Ecto neural progenitor cell (in vitro differentiated cells): ENCODE measurements at regions not wholly inside any gene's neighbourhood (a gene's known extent, or its start where the extent isn't known, plus 50 kb on each side); places are given as distances from the start of the nearest gene placed in this dataset.

Source experiments
- DNase-seq: peaks from one replicate; pipeline ENCODE4 v3.0.0-alpha.2; 2018; ENCODE audit warnings: low spot score

DNA sequence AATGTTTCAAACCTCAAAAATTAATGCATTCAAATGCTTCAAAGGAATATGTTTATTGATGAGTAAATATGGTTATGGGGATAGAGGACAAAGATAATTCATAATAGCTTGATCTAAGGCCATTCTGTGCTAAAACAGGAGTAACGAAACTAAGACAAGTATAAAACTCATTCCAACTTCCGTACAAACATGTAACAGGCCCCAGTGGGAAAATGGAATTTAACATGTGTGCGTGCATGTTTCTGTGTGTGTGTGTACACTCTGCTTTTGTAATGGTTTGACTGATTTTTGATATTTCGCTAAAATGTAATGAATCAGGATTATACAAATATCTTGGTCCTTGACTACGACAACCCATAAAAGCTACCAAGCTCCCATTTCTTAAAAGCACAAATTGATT, 91.0 kb downstream of the KLF12 start:
- no peak for DNase-seq

DNA sequence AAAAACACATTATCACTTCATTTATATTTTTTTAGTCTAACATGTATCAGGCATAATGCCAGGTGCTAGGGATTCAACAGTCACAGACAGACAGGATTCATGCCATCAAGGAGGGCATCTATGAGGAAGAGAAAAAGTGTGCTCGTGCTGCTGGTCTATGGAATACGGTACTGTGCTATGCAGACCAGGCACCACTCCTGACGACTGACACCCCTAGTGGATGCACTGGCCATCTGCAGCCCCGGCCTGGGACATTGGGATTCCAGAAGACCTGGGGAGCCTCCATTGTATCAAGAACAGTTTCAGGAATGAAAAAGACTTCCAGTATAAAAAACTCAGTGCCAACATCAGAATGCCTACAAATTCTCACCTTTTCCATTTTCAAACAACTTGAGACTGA, 94.0 kb downstream of the KLF12 start:
- peak; percentile 81 for DNase-seq

DNA sequence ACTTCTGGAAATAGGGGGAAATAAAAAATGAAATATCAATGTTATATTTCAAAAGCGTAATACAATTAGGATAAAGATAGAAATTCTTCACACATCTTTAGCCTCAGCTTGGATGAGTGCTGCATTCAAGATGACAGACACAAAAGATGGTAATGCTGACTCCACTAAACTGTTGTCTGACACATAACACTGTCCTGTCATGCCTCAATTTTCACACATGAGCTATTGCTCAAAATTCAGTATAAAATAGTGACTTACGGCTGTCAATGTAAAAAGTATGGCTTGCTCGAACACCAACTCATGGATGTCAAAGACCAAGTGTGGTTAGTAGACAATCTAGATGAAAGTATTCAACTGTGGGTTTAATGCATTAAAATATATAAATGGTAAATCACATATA, 94.5 kb downstream of the KLF12 start:
- DNase-seq: no peak

DNA sequence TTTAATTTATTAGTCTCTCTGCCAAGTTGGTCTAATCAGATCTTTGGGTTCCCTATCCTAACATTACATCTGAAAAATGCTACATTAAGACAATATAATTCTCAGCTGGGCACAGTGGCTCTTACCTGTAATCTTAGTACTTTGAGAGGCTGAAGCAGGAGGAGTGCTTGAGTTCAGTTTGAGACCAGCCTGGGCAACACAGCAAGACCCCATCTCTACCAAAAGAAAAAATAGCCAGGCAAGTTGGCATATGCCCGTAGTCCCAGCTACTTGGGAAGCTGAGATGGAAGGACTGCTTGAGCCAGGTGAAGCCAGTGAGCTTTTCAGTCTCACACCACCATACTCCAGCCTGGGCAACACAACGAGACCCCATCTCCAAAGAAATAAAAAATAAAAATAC, 95.0 kb downstream of the KLF12 start:
- DNase-seq: no peak

DNA sequence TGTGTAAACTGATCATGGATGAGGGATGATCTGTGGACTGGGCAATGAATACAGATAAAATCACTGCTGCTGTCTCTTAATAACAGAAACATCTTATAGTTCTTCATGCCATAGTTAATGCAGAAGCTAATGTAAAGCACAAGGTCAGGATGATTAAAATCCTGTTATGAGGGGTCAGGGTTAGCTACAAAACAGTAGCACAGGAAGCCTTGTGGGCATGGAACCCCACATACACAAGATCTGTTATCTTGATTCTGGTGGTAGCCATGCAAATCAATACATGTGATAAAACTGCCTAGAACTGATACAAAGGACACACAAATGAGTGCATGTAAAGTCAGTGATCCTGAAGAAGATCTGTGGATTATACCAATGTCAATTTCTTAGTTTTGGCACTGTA, 96.4 kb downstream of the KLF12 start:
- DNase-seq: no peak

DNA sequence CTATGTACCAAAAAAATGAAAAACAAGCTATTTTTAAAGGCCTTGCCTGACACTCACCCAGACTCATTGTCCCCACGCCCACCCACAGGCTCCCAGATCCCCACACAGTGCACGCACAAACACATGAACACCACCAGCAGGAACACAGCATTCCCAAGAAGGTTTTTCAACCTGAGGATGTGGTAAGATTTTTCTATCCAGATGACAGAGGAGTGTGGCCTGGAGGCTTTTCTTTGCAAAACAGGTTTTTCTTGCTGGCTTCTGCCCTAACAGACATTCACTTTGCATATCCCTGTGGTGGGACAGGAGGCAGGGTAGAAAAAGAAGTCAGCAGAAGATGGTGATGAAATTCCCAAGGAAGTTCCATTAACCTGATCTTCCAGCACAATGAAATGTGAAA, 97.8 kb downstream of the KLF12 start:
- DNase-seq: no peak

DNA sequence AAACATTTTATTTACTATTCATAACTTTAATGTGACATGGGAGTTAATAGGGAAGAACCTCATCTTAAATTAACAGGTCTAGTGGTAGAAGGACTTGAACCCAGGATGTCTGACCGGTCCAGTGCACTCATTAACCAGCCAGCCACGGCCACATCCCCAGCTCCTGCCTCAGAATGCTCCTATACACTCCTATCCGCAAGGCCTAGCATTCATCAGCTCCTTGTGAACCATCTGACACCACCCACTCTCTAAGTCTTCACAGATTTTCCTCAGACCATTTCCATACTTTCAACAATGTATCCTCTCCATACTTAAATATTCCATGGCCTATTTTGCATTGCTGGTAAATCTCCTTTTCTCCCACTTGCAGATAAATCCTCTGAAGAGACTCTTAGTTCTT, 98.3 kb downstream of the KLF12 start:
- DNase-seq: no peak

DNA sequence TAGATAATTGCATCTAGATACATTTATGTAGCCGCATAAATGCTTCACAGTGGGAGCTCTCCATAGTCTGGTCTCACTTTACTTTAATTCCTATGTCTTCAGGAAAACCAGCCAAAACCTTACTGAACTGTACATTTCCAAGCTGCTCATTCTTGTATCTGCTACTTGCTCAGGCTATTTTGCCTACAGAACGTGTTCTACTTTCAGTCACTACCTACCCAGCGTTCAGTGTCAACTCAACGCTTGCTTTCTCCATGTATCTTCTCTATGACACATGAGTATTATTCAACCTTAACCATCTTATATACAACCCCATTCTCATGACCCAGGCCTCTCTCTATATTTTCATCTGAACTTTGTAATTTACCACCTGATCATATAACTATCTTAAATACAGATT, 101.9 kb downstream of the KLF12 start:
- DNase-seq: no peak

DNA sequence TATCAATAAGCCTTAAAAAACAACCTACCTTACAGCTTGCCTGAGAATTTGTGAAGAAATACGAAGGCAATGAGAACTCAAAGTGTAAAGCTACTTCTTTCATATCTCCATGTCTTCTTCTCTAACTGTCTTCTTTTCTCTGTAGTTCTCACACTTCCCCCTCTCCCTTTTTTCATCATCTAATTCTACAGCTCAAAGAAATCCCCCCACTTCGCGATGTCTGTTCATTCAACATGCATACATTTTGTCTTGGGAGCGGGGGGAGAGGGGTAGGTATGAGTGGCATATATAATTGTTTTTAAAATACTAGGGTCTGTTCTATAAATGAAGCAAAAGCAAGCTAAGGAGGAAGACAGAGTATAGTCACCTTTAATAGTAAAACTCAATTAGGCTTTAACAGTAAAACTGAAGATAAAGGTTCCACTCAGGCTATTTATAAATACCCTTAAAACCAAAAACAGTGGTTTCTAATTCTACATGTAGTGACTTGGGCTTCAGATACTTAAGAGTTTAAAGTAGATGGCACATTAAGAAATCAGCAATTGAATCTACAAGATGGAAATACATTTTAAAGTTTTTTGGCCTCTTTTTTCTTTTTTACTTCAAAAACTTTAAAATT, 106.9 kb downstream of the KLF12 start:
- no peak for DNase-seq

DNA sequence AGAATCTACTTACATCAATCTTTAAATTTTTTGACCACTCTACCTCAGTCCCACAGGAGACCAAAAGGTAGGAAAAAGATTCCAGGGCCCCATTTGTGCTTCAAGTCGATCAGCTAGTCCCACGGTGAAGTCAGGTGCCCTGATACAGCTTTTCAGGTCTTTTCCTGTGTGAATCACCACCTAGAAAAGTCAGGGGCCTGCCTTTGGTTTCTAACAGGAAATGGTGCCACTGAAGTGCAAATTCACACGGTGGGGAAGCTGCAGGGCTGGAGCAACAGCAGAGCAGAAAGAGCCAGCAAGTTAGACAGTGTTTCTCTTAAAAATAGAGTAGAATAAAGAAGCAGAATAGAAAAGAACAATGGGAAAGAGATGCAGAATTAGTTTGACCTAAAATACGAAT, 107.5 kb downstream of the KLF12 start:
- no peak for DNase-seq

DNA sequence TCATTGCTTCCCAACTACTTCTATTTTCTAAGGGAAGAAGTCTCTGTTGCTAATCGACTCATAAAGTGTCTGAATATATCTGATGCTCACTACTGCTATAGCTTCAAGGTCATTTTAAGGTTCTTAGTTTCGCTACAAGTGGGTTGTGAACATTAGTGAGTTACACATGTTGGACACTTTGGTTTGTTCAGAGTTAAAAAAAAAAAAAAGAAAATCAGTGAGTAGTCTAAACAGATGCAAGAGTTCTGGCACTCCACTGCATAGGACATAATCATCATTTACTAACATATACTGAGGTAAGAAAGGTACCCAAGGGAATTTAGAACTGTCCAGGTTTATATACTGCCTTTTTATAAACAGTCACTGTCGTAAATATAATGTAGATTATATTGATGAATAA, 108.8 kb downstream of the KLF12 start:
- no peak for DNase-seq

DNA sequence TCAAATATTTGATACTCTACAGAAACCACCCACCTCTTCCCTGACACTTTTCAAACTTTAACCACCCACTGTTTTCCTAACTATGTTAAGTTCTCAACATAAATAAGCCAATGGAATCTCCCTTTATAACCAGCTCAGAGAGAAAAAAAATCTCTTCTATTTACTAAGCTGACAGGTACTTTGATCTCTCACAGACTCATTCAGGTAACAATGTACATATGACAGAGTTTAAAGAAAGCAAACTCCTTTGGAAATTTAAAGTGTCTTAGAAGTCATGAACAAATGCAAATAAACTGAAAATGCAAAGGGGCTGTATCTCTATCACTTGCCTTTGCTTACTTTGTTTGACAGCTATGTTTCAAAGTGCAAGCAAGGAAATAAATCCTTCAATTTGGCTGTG, 109.3 kb downstream of the KLF12 start:
- no peak for DNase-seq

DNA sequence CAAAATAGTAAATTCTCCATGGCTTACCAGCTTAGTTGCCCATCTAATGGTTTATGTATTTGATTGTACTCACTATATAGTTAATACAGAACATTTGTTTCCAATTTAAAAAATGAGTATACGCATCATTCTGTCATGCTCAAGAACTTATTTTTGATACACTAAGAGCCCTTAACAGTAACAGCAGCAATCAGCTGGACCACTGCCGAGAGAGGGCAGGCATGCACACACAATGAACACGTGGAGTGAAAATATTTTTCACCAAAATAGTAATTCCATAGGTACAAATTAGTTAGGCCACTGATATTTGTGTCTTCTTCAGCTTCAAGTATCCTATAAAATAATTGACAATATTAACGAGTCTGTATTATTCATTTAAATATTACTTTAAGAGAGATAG, 109.9 kb downstream of the KLF12 start:
- DNase-seq: no peak

DNA sequence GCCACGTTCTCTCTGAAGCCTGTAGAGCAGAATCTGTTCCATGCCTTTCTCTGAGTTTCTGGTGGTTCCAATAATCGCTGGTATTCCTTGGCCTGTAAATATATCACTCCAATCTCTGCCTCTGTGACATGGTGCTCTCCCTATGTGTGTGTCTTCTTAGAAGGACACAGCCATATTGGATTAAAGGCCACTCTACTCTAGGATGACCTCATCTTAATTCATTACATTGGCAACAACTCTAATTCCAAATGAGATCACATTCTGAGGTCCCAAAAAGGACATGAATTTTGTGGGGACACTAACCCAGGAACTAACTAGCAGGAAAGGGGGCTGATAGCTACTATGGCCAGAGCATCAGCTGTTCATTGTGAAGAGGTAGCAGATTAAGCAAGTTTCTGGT, 110.7 kb downstream of the KLF12 start:
- DNase-seq: no peak

DNA sequence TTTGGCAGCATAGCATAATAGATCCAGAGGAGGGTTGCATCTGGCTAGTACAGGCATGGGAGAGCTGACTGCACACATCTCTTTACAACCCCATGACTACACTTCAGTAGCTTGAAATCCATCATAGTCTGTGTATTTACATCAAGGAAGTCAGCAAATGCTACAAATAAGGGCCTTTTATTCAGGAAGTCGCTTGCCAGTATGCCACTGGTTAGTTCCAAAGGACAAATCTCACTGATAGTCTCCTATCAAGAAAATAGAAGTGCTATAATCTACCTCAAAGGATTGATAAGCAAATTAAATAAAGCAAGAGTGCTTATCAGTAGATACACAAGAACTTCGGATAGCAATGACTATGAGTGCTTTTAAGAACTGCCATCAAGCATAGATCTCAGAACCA, 112.7 kb downstream of the KLF12 start:
- DNase-seq: no peak

DNA sequence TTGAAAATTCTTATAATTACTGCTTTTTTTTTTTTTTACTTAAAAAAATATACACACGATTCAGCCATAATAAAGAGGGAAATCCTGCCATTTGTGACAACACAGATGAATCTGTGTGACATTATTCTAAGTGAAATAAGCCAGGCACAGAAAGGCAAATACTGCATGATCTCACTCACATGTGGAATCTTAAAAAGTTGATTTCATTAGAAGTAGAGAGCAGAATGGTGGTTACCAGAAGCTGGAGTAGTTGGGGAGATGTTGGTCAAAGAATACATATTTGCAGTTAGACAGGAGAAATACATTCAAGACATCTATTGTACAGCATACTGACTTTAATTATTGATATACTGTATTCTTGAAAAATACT, 116.2 kb downstream of the KLF12 start:
- no peak for DNase-seq

DNA sequence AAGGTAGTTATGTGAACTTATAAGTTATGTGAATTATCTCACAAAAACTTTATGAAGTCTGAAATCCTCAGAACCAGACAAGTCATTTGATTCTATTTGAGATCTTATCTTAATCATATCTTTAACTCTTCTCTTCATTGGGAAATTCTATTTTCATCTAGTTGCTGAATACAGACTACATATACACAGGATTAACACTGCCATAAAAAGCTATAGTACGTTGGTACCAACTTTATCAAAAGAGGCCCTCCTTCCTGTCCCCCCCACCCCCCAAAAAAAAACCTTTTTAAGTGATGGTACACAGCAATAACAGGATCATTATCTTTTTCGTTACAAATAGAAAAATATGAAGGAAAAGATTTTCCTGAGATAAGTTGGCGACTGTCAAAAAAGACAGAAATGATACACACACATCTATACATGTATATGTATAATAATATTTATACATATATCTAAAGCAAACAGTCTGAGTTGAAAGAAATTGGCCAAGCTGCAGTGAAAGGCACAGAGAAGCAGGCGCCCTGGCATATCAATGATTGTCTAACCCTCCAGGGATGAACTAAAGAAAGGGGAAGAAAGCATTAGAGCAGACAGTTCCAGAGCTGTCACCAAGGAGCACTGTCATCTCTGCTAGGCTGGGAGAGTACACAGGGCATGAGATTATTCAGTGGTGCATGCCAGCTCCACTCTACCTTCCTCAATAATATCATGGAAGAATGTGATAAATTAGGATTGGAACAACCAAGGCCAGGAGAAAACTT, 116.7 kb downstream of the KLF12 start:
- no peak for DNase-seq

DNA sequence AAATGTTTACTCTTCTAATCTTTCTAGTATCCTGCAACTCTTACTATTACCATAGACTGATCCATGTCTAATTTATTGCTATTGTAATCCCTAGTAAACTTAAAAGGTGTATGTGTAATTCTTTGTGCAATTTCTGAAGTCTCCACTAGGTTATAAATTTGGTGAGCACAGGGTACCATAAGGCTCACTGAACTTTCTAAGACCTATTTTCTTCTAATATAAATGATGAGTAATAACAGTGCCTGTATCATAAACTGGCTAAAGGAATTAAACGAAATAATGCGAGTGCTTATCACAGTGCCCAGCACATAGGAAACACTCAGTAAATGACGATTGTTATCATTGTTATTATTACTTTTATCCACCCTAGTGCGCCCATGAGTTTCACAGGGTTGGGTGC, 119.1 kb downstream of the KLF12 start:
- DNase-seq: no peak

DNA sequence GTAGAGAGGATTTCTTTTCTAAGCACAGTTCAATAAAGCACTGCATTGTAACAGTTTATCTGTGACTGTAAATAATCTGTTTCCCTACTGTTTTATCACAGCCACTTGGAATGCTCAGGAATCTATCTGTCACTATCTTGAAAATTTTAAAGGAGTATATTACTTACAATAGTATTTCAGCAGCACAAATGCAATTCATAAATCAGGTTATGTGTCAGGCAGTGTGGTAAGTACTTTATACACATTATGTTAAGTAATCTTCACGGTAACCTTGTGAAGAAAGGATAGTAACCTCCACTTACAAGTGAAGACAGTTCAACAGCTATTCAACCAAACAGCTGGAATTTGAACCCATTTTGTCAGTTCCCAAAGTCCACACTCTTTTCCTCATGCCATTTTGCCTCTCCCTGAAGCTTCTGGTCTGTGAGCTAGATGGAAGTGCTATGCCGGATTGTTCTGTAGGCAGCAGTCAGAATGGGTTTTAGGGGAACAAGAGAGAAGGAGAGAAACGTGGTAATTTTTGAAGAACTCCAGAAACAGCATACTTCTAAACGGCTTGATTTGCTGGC, 125.0 kb downstream of the KLF12 start:
- DNase-seq: no peak

DNA sequence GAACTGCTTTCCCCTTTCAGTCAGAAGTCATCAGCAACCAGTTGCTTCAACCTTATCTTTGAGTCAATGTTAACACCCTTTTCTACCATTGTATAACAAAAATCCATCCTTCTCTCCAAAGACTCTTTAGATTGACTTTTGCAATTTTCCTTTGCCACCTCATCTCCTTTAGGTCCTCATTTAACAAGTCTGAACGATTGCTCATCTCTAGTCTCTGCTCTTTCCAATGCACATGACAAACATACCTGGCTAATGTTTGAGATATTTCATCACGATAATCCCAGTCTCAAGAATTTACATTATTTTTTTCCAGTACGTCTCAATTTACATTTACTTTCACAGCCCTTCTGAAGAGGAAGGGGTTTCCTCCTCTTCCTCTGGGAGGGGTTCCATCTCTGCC, 127.5 kb downstream of the KLF12 start:
- no peak for DNase-seq

DNA sequence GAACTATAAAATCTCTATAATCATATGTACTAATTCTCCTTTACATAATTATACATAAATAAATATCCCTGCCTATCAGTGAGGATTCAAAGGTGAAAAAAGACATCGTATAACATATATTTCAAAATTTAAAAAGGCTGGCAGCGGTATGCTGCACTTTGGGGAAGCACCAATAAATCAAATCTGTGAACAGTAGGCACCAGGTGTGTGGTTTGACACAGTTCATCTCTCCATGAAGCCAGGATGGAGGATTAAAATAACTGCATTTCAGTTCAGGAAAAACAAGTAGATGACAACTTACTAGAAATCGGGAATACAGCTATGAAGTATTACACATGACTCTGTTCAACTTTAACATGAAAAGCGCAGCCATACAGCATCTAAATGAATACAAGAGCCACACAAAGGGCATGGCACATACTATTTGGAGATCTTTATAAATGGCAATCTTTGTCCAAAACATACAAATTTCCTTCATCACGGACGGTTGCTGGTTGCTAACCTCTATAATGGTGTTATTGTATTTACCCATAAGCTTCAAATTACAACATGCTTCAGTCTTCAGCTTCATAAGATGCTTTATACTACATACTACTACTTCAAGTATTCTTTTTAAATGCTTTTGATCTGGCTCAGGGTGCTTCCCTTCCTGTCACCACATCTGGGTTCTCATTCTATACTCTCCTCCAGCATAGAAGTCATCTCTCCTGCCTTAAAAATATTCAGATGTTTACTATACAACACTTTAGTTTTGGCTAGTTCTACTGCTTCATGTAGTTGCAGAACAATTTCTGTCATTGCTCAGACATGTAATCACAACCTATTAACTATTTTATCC, 128.7 kb downstream of the KLF12 start:
- no peak for DNase-seq

DNA sequence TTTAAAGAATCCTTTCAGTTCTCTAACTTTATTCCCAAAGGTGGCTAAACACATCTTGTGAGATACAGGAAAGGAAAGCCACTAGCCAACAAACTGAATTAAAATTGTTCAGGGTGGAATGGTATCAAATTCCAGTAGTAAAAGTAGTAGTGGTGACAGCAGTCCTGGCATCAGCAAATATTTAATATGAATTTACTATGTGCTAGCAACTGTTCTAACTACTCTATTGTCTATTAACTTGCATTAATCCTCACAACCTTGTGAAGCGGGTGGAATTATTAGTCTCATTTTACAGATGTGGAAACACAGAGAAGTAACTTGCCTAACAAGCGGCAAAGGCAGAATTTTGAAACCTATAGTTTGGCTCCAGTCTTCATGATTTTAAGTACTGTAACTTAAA, 130.1 kb downstream of the KLF12 start:
- DNase-seq: no peak

DNA sequence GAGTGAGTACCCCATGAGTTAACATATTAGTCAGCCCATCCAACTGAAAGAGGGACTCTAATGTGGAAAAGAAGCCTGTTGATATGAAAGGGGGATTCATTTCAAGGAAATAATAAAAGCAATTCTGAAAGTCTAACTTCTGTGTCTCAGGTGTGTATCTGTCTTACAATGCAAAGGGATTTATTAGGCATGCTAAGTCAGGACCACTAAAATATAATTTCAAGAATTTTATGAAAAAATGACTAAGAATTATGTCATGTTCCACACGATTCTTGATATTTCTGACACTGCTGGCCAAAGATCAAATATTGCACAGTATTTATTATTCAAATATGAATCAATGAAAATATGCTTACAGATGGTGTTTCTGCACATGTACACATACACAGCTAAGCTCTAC, 130.8 kb downstream of the KLF12 start:
- no peak for DNase-seq
